NOMO-1 treated with DMSO at 0.1 percent for 48 hours (cell line): ENCODE measurements at regions not wholly inside any gene's neighbourhood (a gene's known extent, or its start where the extent isn't known, plus 50 kb on each side); places are given as distances from the start of the nearest gene placed in this dataset.
"Not testable (repeated sequence)": the region's sequence is repeated elsewhere in the genome, so short reads cannot be mapped to it uniquely, and the experiment has no call there.

Experiments used
- DNase-seq: peaks from one replicate; lab custom pipeline; 2025; ENCODE audit not compliant: unreplicated experiment; lab: John Stamatoyannopoulos, UW

- not testable (repeated sequence) for DNase-seq
Observed at GRCh38 chrX:65888150-65888549, 151.7 kb downstream of the VSIG4 start.

GRCh38 chrX:65883556-65883955, 156.3 kb downstream of the VSIG4 start:
- no peak for DNase-seq

DNA sequence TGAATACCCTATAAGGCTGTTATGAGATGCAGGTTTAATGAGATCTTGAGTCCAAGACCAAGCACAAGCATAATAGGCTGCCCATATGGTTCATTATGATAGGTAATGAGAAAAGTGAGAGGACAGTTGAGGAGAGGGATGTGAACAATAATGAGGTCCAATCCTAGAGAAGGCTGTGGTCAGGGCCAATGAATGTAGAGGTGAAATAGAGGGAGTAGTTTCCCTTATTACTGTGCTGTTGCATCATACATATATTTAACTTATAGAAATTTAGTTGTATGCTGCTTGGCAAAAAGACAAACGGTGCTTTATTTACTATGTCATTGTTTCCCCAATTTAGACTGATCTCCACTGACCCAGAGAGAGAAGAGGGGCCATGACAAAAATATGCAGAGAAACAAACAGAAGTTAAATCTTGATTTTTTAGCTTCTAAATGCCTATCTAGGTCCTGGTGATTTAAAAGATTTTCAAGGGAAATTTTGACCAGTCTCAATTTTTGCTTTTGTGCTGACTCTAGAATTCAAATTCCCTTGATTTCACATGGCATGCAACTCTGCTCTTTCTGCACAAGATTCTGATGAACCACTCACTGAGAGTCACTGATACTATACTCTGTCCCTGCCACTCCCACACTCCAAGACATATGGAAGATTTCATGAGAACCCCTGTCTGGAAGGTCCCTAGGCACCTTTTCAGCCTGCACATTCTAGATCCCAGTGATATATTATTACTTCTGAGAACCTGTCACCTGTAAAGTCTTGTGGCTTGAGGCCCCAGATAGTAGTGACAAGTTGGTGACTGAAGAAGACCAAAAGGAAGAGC, 159.7 kb downstream of the VSIG4 start:
- DNase-seq, result no peak

DNA sequence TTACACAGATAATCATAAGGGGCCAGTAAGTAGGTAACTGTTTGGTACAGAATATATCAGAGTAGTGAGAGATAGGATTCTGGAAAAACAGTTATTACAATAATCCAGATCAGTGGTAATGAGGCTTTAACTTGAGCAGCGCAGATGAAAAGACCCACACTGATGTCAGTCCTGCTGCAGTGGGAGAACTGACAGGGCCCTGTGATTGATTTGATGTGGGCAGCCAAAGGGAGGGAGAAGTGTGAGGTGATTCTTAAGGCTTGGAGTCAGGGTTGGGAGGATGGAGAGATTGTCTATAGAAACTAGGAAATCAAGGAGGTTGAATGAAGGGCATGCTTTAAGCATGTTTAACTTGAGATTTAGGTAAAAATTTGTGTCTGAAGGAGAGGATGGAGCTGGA, 161.4 kb downstream of the VSIG4 start:
- no peak for DNase-seq

DNA sequence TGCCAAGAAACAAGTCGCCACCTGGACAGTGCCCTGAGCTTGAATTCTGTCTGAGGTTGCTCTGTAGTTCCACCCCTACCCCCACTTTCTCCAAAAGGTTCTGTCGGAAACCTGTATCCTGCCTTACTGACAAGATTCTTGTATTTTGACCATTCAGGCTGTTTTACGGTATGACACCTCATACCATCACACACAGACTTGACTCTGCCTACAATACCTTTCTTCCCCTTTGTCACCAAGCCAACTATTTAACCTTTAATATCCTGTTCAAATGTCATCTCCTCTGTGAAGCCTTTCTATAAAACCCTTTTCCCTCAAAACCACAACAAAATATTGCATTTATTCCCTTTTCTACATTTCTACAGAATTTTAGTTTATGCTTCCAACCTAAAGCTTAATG, 161.9 kb downstream of the VSIG4 start:
- no peak for DNase-seq

DNA sequence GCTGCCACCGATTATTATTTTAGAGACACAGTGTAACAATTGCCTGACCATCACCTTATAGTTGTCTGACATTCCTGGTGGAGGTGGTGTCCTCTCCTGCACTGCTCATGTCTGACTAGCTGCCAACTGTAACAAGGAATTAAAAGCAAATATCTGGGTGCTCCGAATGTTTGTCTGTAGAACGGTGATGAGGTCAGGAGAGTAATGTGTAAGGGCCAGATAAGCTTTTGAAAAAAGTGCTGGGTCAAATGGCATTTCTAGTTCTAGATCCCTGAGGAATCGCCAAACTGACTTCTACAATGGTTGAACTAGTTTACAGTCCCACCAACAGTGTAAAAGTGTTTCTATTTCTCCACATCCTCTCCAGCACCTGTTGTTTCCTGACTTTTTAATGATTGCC, 164.3 kb downstream of the VSIG4 start:
- DNase-seq, result not testable (repeated sequence)

- DNase-seq, result no peak
Observed at GRCh38 chrX:65874765-65875164, 165.1 kb downstream of the VSIG4 start.

DNA sequence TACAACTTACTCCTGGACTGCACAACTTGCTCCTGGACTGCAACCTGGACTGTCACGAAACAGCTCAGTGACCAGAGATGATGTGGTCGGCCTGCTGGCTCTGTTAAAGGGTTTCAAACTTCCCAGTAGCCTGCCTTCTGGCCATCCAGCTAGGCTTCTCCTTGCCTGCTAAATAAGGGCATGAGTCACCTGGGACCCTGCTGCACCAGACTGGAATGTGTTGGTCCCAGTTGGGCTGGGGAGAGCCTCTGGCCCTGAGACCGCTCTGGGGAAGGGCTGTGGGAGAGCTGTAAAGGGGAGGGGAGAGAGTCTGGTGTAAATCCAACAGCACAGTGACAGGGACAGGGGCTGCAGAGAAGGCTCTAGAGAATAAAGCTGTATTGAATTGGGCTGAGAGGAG, 165.8 kb downstream of the VSIG4 start:
- DNase-seq, result no peak

- DNase-seq, result no peak
Observed at GRCh38 chrX:65873385-65873784, 166.5 kb downstream of the VSIG4 start.

- DNase-seq, result no peak
Observed at GRCh38 chrX:65871671-65872311, 168.1 kb downstream of the VSIG4 start.

DNA sequence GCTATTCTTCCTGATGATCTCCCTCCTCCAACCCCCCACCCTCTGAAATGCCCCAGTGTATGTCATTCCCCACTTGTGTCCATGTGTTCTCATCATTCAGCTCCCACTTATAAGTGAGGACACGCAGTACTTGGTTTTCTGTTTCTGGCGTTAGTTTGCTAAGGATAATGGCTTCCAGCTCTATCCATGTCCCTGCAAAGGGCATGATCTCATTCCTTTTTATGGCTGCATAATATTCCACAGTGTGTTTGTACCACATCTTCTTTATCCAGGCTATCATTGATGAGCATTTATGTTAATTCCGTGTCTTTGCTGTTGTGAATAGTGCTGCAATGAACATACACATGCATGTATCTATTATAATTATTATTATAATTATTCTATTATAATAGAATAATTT, 169.3 kb downstream of the VSIG4 start:
- DNase-seq, result not testable (repeated sequence)

DNA sequence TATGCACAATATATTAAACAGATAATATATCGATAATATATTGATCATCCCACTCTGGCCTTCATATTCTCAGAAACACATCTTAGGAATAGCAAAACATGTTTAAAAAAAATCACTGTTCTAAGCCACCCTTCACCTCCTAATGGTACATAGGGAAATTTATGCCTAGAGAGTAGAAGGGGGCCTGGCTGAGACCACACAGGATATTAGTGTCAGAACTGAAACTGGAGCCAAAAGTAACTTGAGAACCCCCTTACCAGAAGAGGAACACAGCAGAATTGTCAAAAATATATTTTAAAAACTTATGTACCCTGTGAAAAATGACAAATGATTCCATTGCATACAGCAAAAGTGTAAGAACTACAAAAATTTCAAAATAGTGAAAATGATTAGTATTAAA, 173.1 kb downstream of the VSIG4 start:
- DNase-seq, result no peak

DNA sequence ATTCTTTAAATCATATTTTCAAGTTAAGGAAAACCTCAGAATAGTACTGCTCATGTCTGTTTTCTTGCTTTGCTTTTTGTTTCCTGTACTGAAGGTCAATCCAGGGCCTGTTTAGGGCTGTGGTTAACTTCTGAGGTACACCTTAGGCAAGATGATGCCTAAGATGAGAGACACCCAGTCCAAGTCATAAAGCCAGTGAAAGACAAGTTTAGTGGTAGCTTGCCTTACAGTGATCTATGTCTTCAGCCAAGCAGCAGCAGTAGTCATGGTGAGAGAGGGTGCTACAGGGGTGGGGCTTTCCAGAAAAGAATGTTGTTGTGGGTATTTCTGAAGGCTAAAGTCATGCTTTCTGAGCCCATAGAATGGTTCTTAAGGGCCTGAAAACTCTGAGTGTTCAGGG, 173.7 kb downstream of the VSIG4 start:
- no peak for DNase-seq

DNA sequence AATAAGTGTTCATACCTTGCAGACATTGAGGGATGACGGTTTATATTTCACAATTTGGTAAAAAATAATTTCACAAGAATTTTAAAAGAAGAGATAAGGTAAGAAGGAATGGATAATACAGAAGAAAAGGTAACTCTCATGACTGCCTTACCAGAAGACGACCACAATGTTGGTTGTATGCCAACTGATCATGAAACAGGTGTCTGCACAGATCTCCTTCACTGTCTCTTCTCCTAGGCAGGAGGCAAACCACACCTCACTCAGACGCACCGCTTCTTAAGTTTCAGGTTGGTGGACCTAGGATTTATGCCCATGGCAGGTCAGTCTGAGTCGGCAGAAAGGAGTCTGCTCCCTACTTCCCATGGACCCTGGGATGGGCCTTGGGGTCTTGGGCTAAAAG, 177.2 kb downstream of the VSIG4 start:
- no peak for DNase-seq

- DNase-seq, result no peak
Observed at GRCh38 chrX:65859299-65859698, 180.6 kb downstream of the VSIG4 start.

- DNase-seq, result not testable (repeated sequence)
Observed at GRCh38 chrX:65854437-65854836, 185.4 kb downstream of the VSIG4 start.

DNA sequence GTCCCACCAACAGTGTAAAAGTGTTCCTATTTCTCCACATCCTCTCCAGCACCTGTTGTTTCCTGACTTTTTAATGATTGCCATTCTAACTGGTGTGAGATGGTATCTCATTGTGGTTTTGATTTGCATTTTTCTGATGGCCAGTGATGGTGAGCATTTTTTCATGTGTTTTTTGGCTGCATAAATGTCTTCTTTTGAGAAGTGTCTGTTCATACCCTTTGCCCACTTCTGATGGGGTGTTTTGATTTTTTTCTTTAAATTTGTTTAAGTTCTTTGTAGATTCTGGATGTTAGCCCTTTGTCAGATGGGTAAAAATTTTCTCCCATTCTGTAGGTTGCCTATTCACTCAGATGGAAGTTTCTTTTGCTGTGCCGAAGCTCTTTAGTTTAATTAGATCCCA, 183.9 kb downstream of the MSN start:
- not testable (repeated sequence) for DNase-seq

- DNase-seq, result not testable (repeated sequence)
Observed at GRCh38 chrX:65850821-65851220, 183.4 kb downstream of the MSN start.

- no peak for DNase-seq
Observed at GRCh38 chrX:65846974-65847373, 179.5 kb downstream of the MSN start.

DNA sequence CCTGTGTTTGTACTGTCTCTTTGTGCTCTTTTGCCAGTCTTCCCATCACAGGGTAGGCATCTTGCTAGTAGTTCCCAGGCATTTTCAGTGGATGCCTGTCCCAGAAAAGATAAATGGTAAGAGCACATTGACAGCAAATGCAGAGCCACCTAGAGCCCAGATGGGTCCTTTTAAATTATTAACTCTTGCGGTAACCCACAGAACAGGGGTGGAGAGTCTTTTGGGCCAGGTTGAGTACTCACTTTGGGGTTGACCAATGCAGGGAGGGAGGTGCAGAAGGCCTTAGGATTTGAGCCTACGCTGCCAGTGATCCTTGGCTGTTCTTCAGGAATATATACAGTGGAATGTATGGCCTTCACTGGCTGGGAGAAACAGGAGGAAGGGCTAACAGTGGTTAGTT, 173.8 kb downstream of the MSN start:
- no peak for DNase-seq

GRCh38 chrX:65838674-65839073, 171.2 kb downstream of the MSN start:
- no peak for DNase-seq

DNA sequence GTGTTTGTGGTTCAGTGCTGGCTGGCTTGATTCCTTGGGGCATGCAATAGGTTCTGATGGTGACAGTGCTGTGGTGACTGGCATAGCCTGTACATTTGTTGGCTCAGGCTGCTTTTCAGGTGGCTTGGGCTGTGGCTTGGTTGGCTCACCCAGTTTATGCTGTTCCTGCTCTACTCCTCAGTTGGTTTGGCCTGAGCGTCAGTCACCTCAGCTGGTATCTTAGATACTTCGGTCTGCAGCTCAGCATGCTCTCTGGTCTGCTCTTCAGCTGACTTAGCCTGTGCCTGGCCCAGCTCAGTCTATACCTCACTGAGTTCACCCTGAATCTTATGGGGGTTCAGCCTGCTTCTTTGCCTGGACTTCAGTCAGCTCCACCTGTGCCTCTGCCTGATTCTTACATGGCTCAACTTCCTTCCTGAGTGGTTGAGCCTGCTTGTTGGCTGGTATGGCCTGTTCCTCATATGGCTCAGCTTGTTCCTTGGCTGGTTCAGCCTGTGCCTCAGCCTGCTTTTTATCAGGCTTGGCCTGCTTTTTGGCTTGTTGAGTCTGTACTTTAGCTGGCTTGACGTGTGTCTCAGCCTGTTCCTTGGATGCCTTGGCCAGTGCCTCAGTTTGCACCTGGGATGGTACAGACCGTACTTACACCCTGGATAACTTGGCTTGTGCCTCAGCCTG, 170.6 kb downstream of the MSN start:
- DNase-seq, result no peak
